Loucy (cell line): ENCODE measurements at regions not wholly inside any gene's neighbourhood (a gene's known extent, or its start where the extent isn't known, plus 50 kb on each side); places are given as distances from the start of the nearest gene placed in this dataset.
"Not testable (repeated sequence)": the region's sequence is repeated elsewhere in the genome, so short reads cannot be mapped to it uniquely, and the experiment has no call there.

Experiments
- H2AFZ ChIP-seq: fragments of 200-600 bp; sonication (generic); 2 replicates; pipeline ENCODE4 v1.6.0; 2016; ENCODE audit warnings: antibody characterized with exemption, mild to moderate bottlenecking, low read length, moderate library complexity
- H3F3A ChIP-seq: fragments of 200-600 bp; 2 replicates; pipeline ENCODE4 v1.6.0; 2016; ENCODE audit warnings: antibody characterized with exemption, low read depth, mild to moderate bottlenecking
- H3K27me3 ChIP-seq: fragments of 200-600 bp; sonication (generic); 2 replicates; pipeline ENCODE4 v1.6.1; 2014; ENCODE audit warnings: low read length, mild to moderate bottlenecking; ENCODE audit not compliant: insufficient read depth, poor library complexity, severe bottlenecking
- H3K36me3 ChIP-seq: fragments of 200-600 bp; sonication (generic); 2 replicates; pipeline ENCODE4 v1.6.1; 2016; ENCODE audit warnings: low read length; ENCODE audit not compliant: insufficient read depth
- H3K4me1 ChIP-seq: fragments of 200-600 bp; sonication (generic); 2 replicates; pipeline ENCODE4 v1.5.1; 2014; ENCODE audit warnings: low read length, mild to moderate bottlenecking; ENCODE audit not compliant: insufficient read depth, poor library complexity, severe bottlenecking
- H3K4me2 ChIP-seq: fragments of 200-600 bp; sonication (generic); 2 replicates; pipeline ENCODE4 v1.6.0; 2014; ENCODE audit warnings: antibody characterized with exemption, low read length, low read depth, mild to moderate bottlenecking; ENCODE audit not compliant: poor library complexity, severe bottlenecking
- H3K4me3 ChIP-seq: fragments of 200-600 bp; sonication (generic); 2 replicates; pipeline ENCODE4 v1.5.1; 2014; ENCODE audit warnings: low read length, mild to moderate bottlenecking, mixed read lengths; ENCODE audit not compliant: poor library complexity, severe bottlenecking
- H3K79me2 ChIP-seq: fragments of 200-600 bp; sonication (generic); 2 replicates; pipeline ENCODE4 v1.6.1; 2014; ENCODE audit warnings: low read length; ENCODE audit not compliant: insufficient read depth
- H3K9ac ChIP-seq: fragments of 200-600 bp; sonication (generic); 2 replicates; pipeline ENCODE4 v1.6.0; 2014; ENCODE audit warnings: mild to moderate bottlenecking, low read depth, low read length, moderate library complexity; ENCODE audit not compliant: poor library complexity, severe bottlenecking
- H3K9me2 ChIP-seq: fragments of 200-600 bp; sonication (generic); replicated peaks from 2 replicates; pipeline ENCODE4 v1.6.1; 2016; ENCODE audit warnings: low read depth, low read length, mixed read lengths
- H3K9me3 ChIP-seq: fragments of 200-600 bp; sonication (generic); 2 replicates; pipeline ENCODE4 v1.6.1; 2014; ENCODE audit warnings: mild to moderate bottlenecking, antibody characterized with exemption, low read length, low read depth; ENCODE audit not compliant: insufficient read depth
- H4K20me1 ChIP-seq: fragments of 200-600 bp; sonication (generic); 2 replicates; pipeline ENCODE4 v1.6.0; 2014; ENCODE audit warnings: antibody characterized with exemption, low read length, mild to moderate bottlenecking; ENCODE audit not compliant: insufficient read depth, poor library complexity, severe bottlenecking
- CTCF ChIP-seq: fragments of 200-600 bp; sonication (generic); conservative IDR thresholded peaks from 2 replicates; pipeline ENCODE4 v1.5.1; 2014; ENCODE audit warnings: mild to moderate bottlenecking, antibody characterized with exemption, low read length
- EZH2phosphoT487 ChIP-seq: fragments of 200-600 bp; IDR thresholded peaks from 2 replicates; pipeline ENCODE4 v1.6.1; 2018; ENCODE audit warnings: antibody characterized with exemption, mild to moderate bottlenecking, moderate library complexity, borderline replicate concordance

GRCh38 chr1:117714546-117714945 lies 108.7 kb downstream of the TENT5C start:
- Histone ChIP-seq H3K9ac (no peak overlapping the region), H3F3A (no peaks in the 10 kb centered on the region), H3K79me2 (no peaks in the 10 kb centered on the region), H3K4me3 (no peak overlapping the region), H4K20me1 (no peaks in the 10 kb centered on the region), H3K4me2 (no peak overlapping the region), H2AFZ (no peak overlapping the region), H3K9me3 (no peaks in the 10 kb centered on the region; the same call in 1 of the 2 replicates), H3K4me1 (peaks cover 3% of the 10 kb centered on the region), H3K27me3 (no peaks in the 10 kb centered on the region), H3K9me2 (no peaks in the 10 kb centered on the region), H3K36me3 (no peaks in the 10 kb centered on the region)
- TF ChIP-seq EZH2phosphoT487 = no peak
- TF ChIP-seq CTCF = no peak

GRCh38 chr1:117716030-117716429 lies 110.2 kb downstream of the TENT5C start:
- not testable (repeated sequence) for H3K9ac ChIP-seq, H2AFZ ChIP-seq, H3K4me1 ChIP-seq, H3K9me3 ChIP-seq, H3K4me3 ChIP-seq, H3F3A ChIP-seq, H3K79me2 ChIP-seq, H4K20me1 ChIP-seq, H3K27me3 ChIP-seq, H3K9me2 ChIP-seq, H3K36me3 ChIP-seq, H3K4me2 ChIP-seq

- not testable (repeated sequence) for H3K4me3 ChIP-seq, H4K20me1 ChIP-seq, H2AFZ ChIP-seq, H3K36me3 ChIP-seq, H3K9me2 ChIP-seq, H3F3A ChIP-seq, H3K4me1 ChIP-seq, H3K4me2 ChIP-seq, H3K9ac ChIP-seq, H3K9me3 ChIP-seq, H3K79me2 ChIP-seq, H3K27me3 ChIP-seq
Measured at GRCh38 chr1:117717980-117718379, 112.1 kb downstream of the TENT5C start.

GRCh38 chr1:117718596-117718995 lies 112.7 kb downstream of the TENT5C start:
- not testable (repeated sequence) for H3K27me3 ChIP-seq, H3K9me3 ChIP-seq, H3K4me2 ChIP-seq, H3K79me2 ChIP-seq, H3K4me1 ChIP-seq, H3K9me2 ChIP-seq, H3K9ac ChIP-seq, H2AFZ ChIP-seq, H3K4me3 ChIP-seq, H4K20me1 ChIP-seq, H3F3A ChIP-seq, H3K36me3 ChIP-seq

GRCh38 chr1:117719004-117719403 lies 113.2 kb downstream of the TENT5C start:
- H3K4me3 ChIP-seq = no peak overlapping the region
- H3K9ac ChIP-seq = no peak overlapping the region
- H3F3A ChIP-seq = no peaks in the 10 kb centered on the region
- H3K79me2 ChIP-seq = no peaks in the 10 kb centered on the region
- H3K9me2 ChIP-seq = no peaks in the 10 kb centered on the region
- H3K36me3 ChIP-seq = no peaks in the 10 kb centered on the region
- H3K4me1 ChIP-seq = peaks cover 3% of the 10 kb centered on the region
- H3K4me2 ChIP-seq = no peak overlapping the region
- TF ChIP-seq EZH2phosphoT487 = no peak
- TF ChIP-seq CTCF = no peak
- H3K9me3 ChIP-seq = no peaks in the 10 kb centered on the region; the same call in 1 of the 2 replicates
- H3K27me3 ChIP-seq = no peaks in the 10 kb centered on the region
- no peak overlapping the region for H2AFZ ChIP-seq
- no peaks in the 10 kb centered on the region for H4K20me1 ChIP-seq
